ENCODE measurements at regions not wholly inside any gene's neighbourhood (a gene's known extent, or its start where the extent isn't known, plus 50 kb on each side); places are given as distances from the start of the nearest gene placed in this dataset.

DNA sequence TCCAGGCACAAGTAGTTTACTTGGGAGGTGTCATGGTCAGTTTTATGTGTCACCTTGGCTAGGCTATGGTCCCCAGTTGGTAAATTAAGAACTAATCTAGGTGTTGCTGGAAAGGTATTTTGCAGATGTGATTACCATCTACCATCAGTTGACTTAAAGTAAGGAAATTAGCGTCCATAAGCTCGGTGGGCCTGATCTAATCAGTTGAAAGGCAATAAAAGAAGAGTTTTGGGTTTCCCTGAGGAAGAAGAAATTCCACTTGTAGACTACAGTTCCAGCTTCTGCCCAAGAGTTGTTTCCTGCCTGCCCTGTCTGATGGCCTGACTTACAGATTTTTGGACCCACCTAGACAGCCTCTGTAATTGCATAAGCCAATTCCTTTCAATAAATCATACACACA, 438.7 kb upstream of the PROK2 start:
- TF ChIP-seq, protein P1, sequence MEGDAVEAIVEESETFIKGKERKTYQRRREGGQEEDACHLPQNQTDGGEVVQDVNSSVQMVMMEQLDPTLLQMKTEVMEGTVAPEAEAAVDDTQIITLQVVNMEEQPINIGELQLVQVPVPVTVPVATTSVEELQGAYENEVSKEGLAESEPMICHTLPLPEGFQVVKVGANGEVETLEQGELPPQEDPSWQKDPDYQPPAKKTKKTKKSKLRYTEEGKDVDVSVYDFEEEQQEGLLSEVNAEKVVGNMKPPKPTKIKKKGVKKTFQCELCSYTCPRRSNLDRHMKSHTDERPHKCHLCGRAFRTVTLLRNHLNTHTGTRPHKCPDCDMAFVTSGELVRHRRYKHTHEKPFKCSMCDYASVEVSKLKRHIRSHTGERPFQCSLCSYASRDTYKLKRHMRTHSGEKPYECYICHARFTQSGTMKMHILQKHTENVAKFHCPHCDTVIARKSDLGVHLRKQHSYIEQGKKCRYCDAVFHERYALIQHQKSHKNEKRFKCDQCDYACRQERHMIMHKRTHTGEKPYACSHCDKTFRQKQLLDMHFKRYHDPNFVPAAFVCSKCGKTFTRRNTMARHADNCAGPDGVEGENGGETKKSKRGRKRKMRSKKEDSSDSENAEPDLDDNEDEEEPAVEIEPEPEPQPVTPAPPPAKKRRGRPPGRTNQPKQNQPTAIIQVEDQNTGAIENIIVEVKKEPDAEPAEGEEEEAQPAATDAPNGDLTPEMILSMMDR (IDR thresholded peaks at IDR 0.05): no peak
- TF ChIP-seq POLR2AphosphoS5 (IDR thresholded peaks at IDR 0.05) (no peak), EP300 (IDR thresholded peaks at IDR 0.05) (no peak), POLR2A (IDR thresholded peaks at IDR 0.05) (no peak)
